ENCODE measurements at regions not wholly inside any gene's neighbourhood (a gene's known extent, or its start where the extent isn't known, plus 50 kb on each side); places are given as distances from the start of the nearest gene placed in this dataset.
"Not testable (repeated sequence)": the region's sequence is repeated elsewhere in the genome, so short reads cannot be mapped to it uniquely, and the experiment has no call there.

DNA sequence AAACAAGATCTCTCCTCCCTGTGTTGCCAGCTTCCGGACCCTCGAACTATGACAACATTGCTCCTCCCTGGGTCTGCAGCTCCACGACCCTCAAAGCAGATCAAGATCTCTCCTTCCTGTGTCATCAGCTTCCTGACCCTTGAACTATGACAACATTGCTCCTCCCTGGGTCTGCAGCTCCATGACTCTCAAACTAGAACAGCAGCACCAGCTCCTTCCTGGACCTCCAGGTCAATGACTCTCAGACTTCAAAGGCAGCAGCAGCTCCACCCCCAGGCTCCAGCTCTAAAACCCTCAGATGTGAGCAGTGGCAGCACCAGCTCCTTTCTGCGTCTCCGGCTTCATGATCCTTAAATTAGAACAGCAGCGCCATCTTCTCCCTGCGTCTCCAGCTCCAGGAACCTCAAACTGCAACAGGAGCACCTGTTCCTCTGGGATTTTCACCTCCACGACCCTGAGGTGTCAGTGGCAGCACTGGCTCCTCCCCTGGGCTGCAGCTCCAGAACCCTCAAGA, 341.0 kb upstream of the SULF2 start:
- no peaks in the 10 kb centered on the region for H3K36me3 ChIP-seq (ENCODE audit: insufficient read depth, low read length)
- no peaks in the 10 kb centered on the region for H3K4me1 ChIP-seq (ENCODE audit: insufficient read depth, low read length)
- ChIA-PET CTCF (ENCODE audit: partially characterized antibody) (no interaction called here), POLR2A (ENCODE audit: partially characterized antibody) (no interaction called here)
- H3K27me3 ChIP-seq (ENCODE audit: insufficient read depth, low read length) = no peaks in the 10 kb centered on the region
- DNase-seq = no peak
- Mint-ChIP-seq H3K27me3 (peaks cover 4 to 8% of the 10 kb centered on the region in 2 donors), H3K4me1 (no peaks in the 10 kb centered on the region), H3K4me3 (no peak overlapping the region), H3K36me3 (no peaks in the 10 kb centered on the region), H3K27ac (no peak overlapping the region), H3K9me3 (peaks cover 0 to 3% (median 0%) of the 10 kb centered on the region in 8 donors)
- H3K27ac ChIP-seq (ENCODE audit: low read depth, low read length) = no peak overlapping the region
- H3K9me3 ChIP-seq (ENCODE audit: control insufficient read depth in 1 of 2, low read length in 2 of 2) = no peaks in the 10 kb centered on the region
- intact Hi-C loops (cut with micrococcal nuclease) = no loop called here
- H3K4me3 ChIP-seq (ENCODE audit: low read length in 2 of 2) = no peak overlapping the region

DNA sequence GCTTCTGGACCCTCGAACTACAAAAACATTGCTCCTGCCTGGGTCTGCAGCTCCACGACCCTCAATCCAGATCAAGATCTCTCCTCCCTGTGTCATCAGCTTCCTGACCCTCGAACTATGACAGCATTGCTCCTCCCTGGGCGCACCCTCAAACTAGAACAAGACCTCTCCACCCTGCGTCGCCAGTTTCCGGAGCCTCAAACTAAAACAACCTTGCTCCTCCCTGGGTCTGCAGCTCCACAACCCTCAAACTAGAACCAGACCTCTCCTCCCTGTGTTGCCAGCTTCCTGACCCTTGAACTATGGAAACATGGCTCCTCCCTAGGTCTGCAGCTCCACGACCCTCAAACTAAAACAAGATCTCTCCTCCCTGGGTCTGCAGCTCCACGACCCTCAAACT, 339.7 kb upstream of the SULF2 start:
- no peaks in the 10 kb centered on the region for H3K36me3 ChIP-seq (ENCODE audit: insufficient read depth, low read length)
- no peak overlapping the region for H3K4me3 Mint-ChIP-seq
- H3K4me3 ChIP-seq (ENCODE audit: low read length in 2 of 2) = no peak overlapping the region
- H3K27me3 Mint-ChIP-seq = peaks cover 2 to 9% of the 10 kb centered on the region in 2 donors
- peaks cover 0 to 3% (median 0%) of the 10 kb centered on the region in 8 donors for H3K9me3 Mint-ChIP-seq
- no peak overlapping the region for H3K27ac Mint-ChIP-seq
- intact Hi-C loops (cut with micrococcal nuclease) = no loop called here
- no peaks in the 10 kb centered on the region for H3K4me1 ChIP-seq (ENCODE audit: insufficient read depth, low read length)
- DNase-seq = no peak
- no peaks in the 10 kb centered on the region for H3K9me3 ChIP-seq (ENCODE audit: control insufficient read depth in 1 of 2, low read length in 2 of 2)
- H3K27ac ChIP-seq (ENCODE audit: low read depth, low read length) = no peak overlapping the region
- no peaks in the 10 kb centered on the region for H3K27me3 ChIP-seq (ENCODE audit: insufficient read depth, low read length)
- POLR2A ChIA-PET (ENCODE audit: partially characterized antibody) = no interaction called here
- H3K36me3 Mint-ChIP-seq = no peaks in the 10 kb centered on the region
- H3K4me1 Mint-ChIP-seq = no peaks in the 10 kb centered on the region
- CTCF ChIA-PET (ENCODE audit: partially characterized antibody) = interaction anchor here (1.2 kb wide), 1 partner anchor 11 kb away, joined by 4 read pairs; no protein-coding TSS in a partner anchor

DNA sequence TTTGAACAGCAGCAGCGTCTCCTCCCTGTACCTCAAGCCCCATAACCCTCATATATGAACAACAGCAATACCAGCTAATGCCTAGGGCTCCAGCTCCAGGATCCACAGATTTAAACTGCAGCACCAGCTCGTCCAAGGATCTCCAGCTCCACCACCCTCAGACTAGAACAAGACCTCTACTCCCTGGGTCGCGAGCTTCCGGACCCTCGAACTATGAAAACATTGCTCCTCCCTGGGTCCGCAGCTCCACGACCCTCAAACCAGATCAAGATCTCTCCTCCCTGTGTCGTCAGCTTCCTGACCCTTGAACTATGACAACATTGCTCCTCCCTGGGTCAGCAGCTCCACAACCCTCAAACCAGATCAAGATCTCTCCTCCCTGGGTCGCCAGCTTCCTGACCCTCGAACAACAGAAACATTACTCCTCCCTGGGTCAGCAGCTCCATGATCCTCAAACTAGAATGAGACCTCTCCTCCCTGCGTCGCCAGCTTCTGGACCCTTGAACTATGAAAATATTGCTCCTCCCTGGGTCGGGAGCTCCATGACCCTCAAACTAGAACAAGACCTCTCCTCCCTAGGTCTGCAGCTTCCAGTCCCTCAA, 339.0 kb upstream of the SULF2 start:
- H3K36me3 Mint-ChIP-seq = no peaks in the 10 kb centered on the region
- no peaks in the 10 kb centered on the region for H3K9me3 ChIP-seq (ENCODE audit: control insufficient read depth in 1 of 2, low read length in 2 of 2)
- no peaks in the 10 kb centered on the region for H3K27me3 ChIP-seq (ENCODE audit: insufficient read depth, low read length)
- no peak overlapping the region for H3K4me3 ChIP-seq (ENCODE audit: low read length in 2 of 2)
- H3K36me3 ChIP-seq (ENCODE audit: insufficient read depth, low read length) = no peaks in the 10 kb centered on the region
- no peak for DNase-seq
- POLR2A ChIA-PET (ENCODE audit: partially characterized antibody) = no interaction called here
- CTCF ChIA-PET (ENCODE audit: partially characterized antibody) = interaction anchor here (1.2 kb wide), 1 partner anchor 12 kb away, joined by 4 read pairs; no protein-coding TSS in a partner anchor
- no peaks in the 10 kb centered on the region for H3K4me1 Mint-ChIP-seq
- no peaks in the 10 kb centered on the region for H3K4me1 ChIP-seq (ENCODE audit: insufficient read depth, low read length)
- H3K9me3 Mint-ChIP-seq = peaks cover 0 to 3% (median 0%) of the 10 kb centered on the region in 8 donors
- H3K27me3 Mint-ChIP-seq = peaks cover under 1 to 10% of the 10 kb centered on the region in 2 donors
- H3K27ac ChIP-seq (ENCODE audit: low read depth, low read length) = no peak overlapping the region
- intact Hi-C loops (cut with micrococcal nuclease) = no loop called here
- H3K27ac Mint-ChIP-seq = no peak overlapping the region
- no peak overlapping the region for H3K4me3 Mint-ChIP-seq

GRCh38 chr20:48120120-48120519, 334.8 kb upstream of the SULF2 start:
- POLR2A ChIA-PET (ENCODE audit: partially characterized antibody) = no interaction called here
- H3K27ac ChIP-seq (ENCODE audit: low read depth, low read length) = no peak overlapping the region
- no peaks in the 10 kb centered on the region for H3K4me1 Mint-ChIP-seq
- H3K9me3 ChIP-seq (ENCODE audit: control insufficient read depth in 1 of 2, low read length in 2 of 2) = no peaks in the 10 kb centered on the region
- no peak overlapping the region for H3K4me3 ChIP-seq (ENCODE audit: low read length in 2 of 2)
- H3K9me3 Mint-ChIP-seq = peaks cover 0 to 3% (median 0%) of the 10 kb centered on the region in 8 donors
- no peaks in the 10 kb centered on the region for H3K36me3 Mint-ChIP-seq
- H3K4me1 ChIP-seq (ENCODE audit: insufficient read depth, low read length) = no peaks in the 10 kb centered on the region
- intact Hi-C loops (cut with micrococcal nuclease) = no loop called here
- peaks cover 1 to 12% of the 10 kb centered on the region in 2 donors for H3K27me3 Mint-ChIP-seq
- no peak overlapping the region for H3K4me3 Mint-ChIP-seq
- no peaks in the 10 kb centered on the region for H3K27me3 ChIP-seq (ENCODE audit: insufficient read depth, low read length)
- no peaks in the 10 kb centered on the region for H3K36me3 ChIP-seq (ENCODE audit: insufficient read depth, low read length)
- no peak overlapping the region for H3K27ac Mint-ChIP-seq
- CTCF ChIA-PET (ENCODE audit: partially characterized antibody) = no interaction called here
- DNase-seq = no peak

DNA sequence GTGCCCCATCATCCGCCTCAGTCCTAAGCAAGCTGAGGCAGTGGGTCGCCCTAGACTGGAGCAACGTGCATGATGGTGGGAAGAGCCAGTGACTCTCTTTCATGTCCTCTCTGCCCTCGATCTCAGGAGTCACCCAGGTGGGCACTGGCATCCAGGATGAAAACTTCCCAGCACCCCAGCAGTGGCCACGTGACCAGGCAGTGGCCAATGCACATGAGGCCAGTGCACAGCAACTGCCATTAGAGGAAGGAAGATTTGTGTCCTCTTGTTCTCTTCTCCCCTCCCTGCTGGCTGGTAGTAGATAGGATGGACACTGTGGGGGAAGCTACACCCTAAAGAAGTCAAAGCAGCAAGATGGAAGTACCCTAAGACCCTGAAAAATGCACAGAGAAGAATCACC, 334.1 kb upstream of the SULF2 start:
- POLR2A ChIA-PET (ENCODE audit: partially characterized antibody); intact Hi-C loops (cut with micrococcal nuclease); H3K4me3 ChIP-seq (ENCODE audit: low read length in 2 of 2); H3K4me1 ChIP-seq (ENCODE audit: insufficient read depth, low read length); CTCF ChIA-PET (ENCODE audit: partially characterized antibody); H3K4me1 Mint-ChIP-seq; H3K27me3 ChIP-seq (ENCODE audit: insufficient read depth, low read length); H3K36me3 ChIP-seq (ENCODE audit: insufficient read depth, low read length); H3K27ac Mint-ChIP-seq; DNase-seq; H3K27ac ChIP-seq (ENCODE audit: low read depth, low read length); H3K9me3 Mint-ChIP-seq; H3K4me3 Mint-ChIP-seq; H3K36me3 Mint-ChIP-seq; H3K9me3 ChIP-seq (ENCODE audit: control insufficient read depth in 1 of 2, low read length in 2 of 2): not testable (repeated sequence)
- peaks cover 6 to 19% of the 10 kb centered on the region in 2 donors for H3K27me3 Mint-ChIP-seq

GRCh38 chr20:48115502-48115901, 330.2 kb upstream of the SULF2 start:
- H3K27ac ChIP-seq (ENCODE audit: low read depth, low read length) = no peak overlapping the region
- Mint-ChIP-seq H3K9me3 (no peaks in the 10 kb centered on the region), H3K27me3 (peaks cover 18 to 34% of the 10 kb centered on the region in 2 donors), H3K36me3 (no peaks in the 10 kb centered on the region), H3K4me1 (no peaks in the 10 kb centered on the region), H3K27ac (no peak overlapping the region), H3K4me3 (no peak overlapping the region)
- H3K9me3 ChIP-seq (ENCODE audit: control insufficient read depth in 1 of 2, low read length in 2 of 2) = no peaks in the 10 kb centered on the region
- intact Hi-C loops (cut with micrococcal nuclease) = no loop called here
- H3K27me3 ChIP-seq (ENCODE audit: insufficient read depth, low read length) = no peaks in the 10 kb centered on the region
- POLR2A ChIA-PET (ENCODE audit: partially characterized antibody) = no interaction called here
- CTCF ChIA-PET (ENCODE audit: partially characterized antibody) = no interaction called here
- H3K4me3 ChIP-seq (ENCODE audit: low read length in 2 of 2) = no peak overlapping the region
- no peaks in the 10 kb centered on the region for H3K36me3 ChIP-seq (ENCODE audit: insufficient read depth, low read length)
- H3K4me1 ChIP-seq (ENCODE audit: insufficient read depth, low read length) = no peaks in the 10 kb centered on the region
- DNase-seq = no peak

- H3K4me1 ChIP-seq (ENCODE audit: insufficient read depth, low read length) = no peaks in the 10 kb centered on the region
- no peaks in the 10 kb centered on the region for H3K4me1 Mint-ChIP-seq
- no peak for DNase-seq
- H3K36me3 ChIP-seq (ENCODE audit: insufficient read depth, low read length) = no peaks in the 10 kb centered on the region
- CTCF ChIA-PET (ENCODE audit: partially characterized antibody) = no interaction called here
- no peaks in the 10 kb centered on the region for H3K27me3 ChIP-seq (ENCODE audit: insufficient read depth, low read length)
- no peak overlapping the region for H3K27ac ChIP-seq (ENCODE audit: low read depth, low read length)
- no peak overlapping the region for H3K4me3 Mint-ChIP-seq
- no peaks in the 10 kb centered on the region for H3K36me3 Mint-ChIP-seq
- no peak overlapping the region for H3K27ac Mint-ChIP-seq
- intact Hi-C loops (cut with micrococcal nuclease) = no loop called here
- H3K9me3 Mint-ChIP-seq = peaks cover 0 to 4% (median 0%) of the 10 kb centered on the region in 8 donors
- H3K27me3 Mint-ChIP-seq = peaks cover 7 to 9% of the 10 kb centered on the region in 2 donors
- H3K4me3 ChIP-seq (ENCODE audit: low read length in 2 of 2) = no peak overlapping the region
- POLR2A ChIA-PET (ENCODE audit: partially characterized antibody) = no interaction called here
- H3K9me3 ChIP-seq (ENCODE audit: control insufficient read depth in 1 of 2, low read length in 2 of 2) = no peaks in the 10 kb centered on the region
These were observed 322.3 kb upstream of the SULF2 start for GRCh38 chr20:48107560-48107959.
